ENCODE measurements at regions not wholly inside any gene's neighbourhood (a gene's known extent, or its start where the extent isn't known, plus 50 kb on each side); places are given as distances from the start of the nearest gene placed in this dataset.

DNA sequence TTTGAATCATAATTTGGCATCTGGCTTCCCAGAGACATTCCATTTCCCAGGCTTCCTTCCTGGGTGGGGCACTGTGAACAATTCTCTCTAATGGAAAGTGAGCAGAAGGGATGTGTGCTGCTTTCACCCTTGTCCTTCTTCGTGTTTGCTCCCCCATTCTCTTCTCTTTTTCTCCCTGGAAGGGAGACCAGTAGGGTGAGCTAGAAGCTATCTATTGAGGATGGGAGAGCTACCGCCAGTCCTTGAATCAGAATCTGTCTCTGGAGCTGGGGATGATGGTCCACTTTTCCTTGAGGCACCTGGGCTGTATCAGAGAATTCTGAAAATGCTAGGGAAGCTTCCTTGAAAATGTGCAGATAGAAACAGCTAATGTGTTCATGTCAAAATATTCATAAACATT is 453.9 kb downstream of the WDR72 start:
- no peak for TF ChIP-seq JUND (IDR thresholded peaks at IDR 0.05)
- no peak for TF ChIP-seq TAF1 (IDR thresholded peaks at IDR 0.05; ENCODE audit: borderline replicate concordance, low read depth, low read length)
- TF ChIP-seq, protein P1, sequence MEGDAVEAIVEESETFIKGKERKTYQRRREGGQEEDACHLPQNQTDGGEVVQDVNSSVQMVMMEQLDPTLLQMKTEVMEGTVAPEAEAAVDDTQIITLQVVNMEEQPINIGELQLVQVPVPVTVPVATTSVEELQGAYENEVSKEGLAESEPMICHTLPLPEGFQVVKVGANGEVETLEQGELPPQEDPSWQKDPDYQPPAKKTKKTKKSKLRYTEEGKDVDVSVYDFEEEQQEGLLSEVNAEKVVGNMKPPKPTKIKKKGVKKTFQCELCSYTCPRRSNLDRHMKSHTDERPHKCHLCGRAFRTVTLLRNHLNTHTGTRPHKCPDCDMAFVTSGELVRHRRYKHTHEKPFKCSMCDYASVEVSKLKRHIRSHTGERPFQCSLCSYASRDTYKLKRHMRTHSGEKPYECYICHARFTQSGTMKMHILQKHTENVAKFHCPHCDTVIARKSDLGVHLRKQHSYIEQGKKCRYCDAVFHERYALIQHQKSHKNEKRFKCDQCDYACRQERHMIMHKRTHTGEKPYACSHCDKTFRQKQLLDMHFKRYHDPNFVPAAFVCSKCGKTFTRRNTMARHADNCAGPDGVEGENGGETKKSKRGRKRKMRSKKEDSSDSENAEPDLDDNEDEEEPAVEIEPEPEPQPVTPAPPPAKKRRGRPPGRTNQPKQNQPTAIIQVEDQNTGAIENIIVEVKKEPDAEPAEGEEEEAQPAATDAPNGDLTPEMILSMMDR (IDR thresholded peaks at IDR 0.05) = no peak
- TF ChIP-seq, protein P2, sequence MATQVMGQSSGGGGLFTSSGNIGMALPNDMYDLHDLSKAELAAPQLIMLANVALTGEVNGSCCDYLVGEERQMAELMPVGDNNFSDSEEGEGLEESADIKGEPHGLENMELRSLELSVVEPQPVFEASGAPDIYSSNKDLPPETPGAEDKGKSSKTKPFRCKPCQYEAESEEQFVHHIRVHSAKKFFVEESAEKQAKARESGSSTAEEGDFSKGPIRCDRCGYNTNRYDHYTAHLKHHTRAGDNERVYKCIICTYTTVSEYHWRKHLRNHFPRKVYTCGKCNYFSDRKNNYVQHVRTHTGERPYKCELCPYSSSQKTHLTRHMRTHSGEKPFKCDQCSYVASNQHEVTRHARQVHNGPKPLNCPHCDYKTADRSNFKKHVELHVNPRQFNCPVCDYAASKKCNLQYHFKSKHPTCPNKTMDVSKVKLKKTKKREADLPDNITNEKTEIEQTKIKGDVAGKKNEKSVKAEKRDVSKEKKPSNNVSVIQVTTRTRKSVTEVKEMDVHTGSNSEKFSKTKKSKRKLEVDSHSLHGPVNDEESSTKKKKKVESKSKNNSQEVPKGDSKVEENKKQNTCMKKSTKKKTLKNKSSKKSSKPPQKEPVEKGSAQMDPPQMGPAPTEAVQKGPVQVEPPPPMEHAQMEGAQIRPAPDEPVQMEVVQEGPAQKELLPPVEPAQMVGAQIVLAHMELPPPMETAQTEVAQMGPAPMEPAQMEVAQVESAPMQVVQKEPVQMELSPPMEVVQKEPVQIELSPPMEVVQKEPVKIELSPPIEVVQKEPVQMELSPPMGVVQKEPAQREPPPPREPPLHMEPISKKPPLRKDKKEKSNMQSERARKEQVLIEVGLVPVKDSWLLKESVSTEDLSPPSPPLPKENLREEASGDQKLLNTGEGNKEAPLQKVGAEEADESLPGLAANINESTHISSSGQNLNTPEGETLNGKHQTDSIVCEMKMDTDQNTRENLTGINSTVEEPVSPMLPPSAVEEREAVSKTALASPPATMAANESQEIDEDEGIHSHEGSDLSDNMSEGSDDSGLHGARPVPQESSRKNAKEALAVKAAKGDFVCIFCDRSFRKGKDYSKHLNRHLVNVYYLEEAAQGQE (IDR thresholded peaks at IDR 0.05; ENCODE audit: low read depth, low read length) = no peak
- no peak for TF ChIP-seq RAD21 (IDR thresholded peaks at IDR 0.05; ENCODE audit: low read length)
- no peak for TF ChIP-seq MEF2A (IDR thresholded peaks at IDR 0.05; ENCODE audit: borderline replicate concordance, low read depth)
- no peak for TF ChIP-seq FOXM1 (IDR thresholded peaks at IDR 0.05; ENCODE audit: low read depth)
- TF ChIP-seq CHD2 (IDR thresholded peaks at IDR 0.05; ENCODE audit: low read length, partially characterized antibody) = no peak
- no peak for TF ChIP-seq NRF1 (IDR thresholded peaks at IDR 0.05; ENCODE audit: low read depth, low read length)
- no peak for TF ChIP-seq SIN3A (IDR thresholded peaks at IDR 0.05; ENCODE audit: borderline replicate concordance, low read depth, low read length)
- TF ChIP-seq EP300 (IDR thresholded peaks at IDR 0.05; ENCODE audit: borderline replicate concordance in 1 of 2, low read depth in 1 of 2, low read length in 1 of 2) = no peak
- TF ChIP-seq, protein P3, sequence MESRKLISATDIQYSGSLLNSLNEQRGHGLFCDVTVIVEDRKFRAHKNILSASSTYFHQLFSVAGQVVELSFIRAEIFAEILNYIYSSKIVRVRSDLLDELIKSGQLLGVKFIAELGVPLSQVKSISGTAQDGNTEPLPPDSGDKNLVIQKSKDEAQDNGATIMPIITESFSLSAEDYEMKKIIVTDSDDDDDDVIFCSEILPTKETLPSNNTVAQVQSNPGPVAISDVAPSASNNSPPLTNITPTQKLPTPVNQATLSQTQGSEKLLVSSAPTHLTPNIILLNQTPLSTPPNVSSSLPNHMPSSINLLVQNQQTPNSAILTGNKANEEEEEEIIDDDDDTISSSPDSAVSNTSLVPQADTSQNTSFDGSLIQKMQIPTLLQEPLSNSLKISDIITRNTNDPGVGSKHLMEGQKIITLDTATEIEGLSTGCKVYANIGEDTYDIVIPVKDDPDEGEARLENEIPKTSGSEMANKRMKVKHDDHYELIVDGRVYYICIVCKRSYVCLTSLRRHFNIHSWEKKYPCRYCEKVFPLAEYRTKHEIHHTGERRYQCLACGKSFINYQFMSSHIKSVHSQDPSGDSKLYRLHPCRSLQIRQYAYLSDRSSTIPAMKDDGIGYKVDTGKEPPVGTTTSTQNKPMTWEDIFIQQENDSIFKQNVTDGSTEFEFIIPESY (IDR thresholded peaks at IDR 0.05; ENCODE audit: borderline replicate concordance, low read depth) = no peak

Measured in SK-N-SH (cell line).